GM18868 (cell line): ENCODE measurements at regions not wholly inside any gene's neighbourhood (a gene's known extent, or its start where the extent isn't known, plus 50 kb on each side); places are given as distances from the start of the nearest gene placed in this dataset.
A peak's percentile ranks its signal among the peaks of the same experiment; 100 is the strongest.
"Not testable (repeated sequence)": the region's sequence is repeated elsewhere in the genome, so short reads cannot be mapped to it uniquely, and the experiment has no call there.

Experiments used
- ATAC-seq: cut with Tn5 transposase; IDR thresholded peaks from one replicate; pipeline ENCODE4 v1.9.1; 2021; ENCODE audit warnings: mild to moderate bottlenecking, moderate library complexity; ENCODE audit not compliant: unreplicated experiment

DNA sequence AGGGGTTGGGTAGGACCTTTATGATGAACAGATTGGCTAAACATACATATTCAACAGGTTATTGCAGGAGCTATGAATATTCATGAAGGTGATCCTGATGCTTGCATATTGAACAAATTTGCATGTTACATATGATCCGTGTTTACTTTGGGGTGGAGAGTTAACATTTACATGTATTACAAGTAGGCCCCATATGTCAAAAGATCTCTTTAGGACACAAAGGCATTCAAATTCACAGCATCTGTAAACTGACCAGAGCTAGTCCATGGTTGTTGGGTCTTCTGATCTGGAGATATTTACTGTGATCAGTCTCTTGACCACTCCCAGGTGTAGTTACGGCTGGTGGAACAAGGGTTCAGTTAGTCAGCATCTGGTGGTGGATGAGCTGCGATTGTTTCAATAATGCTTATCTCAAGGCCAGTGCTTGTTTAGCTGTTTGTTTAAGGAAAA is 80.4 kb downstream of the PMAIP1 start:
- ATAC-seq = no peak

GRCh38 chr18:59971871-59972428 is 72.2 kb downstream of the PMAIP1 start:
- no peak for ATAC-seq

- peak; percentile 78 for ATAC-seq
Observed at GRCh38 chr18:59971144-59971543, 71.3 kb downstream of the PMAIP1 start.

GRCh38 chr18:59969477-59970028 is 69.8 kb downstream of the PMAIP1 start:
- ATAC-seq = not testable (repeated sequence)

- no peak for ATAC-seq
Observed at GRCh38 chr18:59968583-59968982, 68.8 kb downstream of the PMAIP1 start.

- ATAC-seq = no peak
Observed at GRCh38 chr18:59967878-59968277, 68.1 kb downstream of the PMAIP1 start.

DNA sequence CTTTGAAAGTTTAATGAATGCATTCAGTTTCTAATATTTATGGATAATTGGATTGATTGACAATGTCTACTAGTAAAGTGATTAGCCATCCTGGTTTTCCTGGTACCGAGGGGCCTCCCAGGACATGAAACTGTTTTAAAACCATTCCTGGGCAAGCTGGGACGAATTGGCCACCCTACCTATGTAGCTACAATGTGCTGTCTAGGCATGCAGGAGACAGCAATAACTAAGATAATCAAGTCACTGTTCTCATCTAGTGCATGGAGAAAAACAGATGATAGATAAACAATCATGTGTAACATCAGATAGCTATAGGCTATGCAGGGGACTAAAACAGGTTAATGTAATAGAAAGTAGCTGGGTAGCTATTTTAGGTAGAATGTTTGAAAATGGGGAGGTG is 67.1 kb downstream of the PMAIP1 start:
- no peak for ATAC-seq

- no peak for ATAC-seq
Observed at GRCh38 chr18:59963229-59963628, 63.4 kb downstream of the PMAIP1 start.

- ATAC-seq = peak; percentile 84
Observed at GRCh38 chr18:59961070-59961469, 61.3 kb downstream of the PMAIP1 start.

- ATAC-seq = no peak
Observed at GRCh38 chr18:59960272-59960671, 60.5 kb downstream of the PMAIP1 start.

GRCh38 chr18:59959606-59960005 is 59.8 kb downstream of the PMAIP1 start:
- no peak for ATAC-seq

DNA sequence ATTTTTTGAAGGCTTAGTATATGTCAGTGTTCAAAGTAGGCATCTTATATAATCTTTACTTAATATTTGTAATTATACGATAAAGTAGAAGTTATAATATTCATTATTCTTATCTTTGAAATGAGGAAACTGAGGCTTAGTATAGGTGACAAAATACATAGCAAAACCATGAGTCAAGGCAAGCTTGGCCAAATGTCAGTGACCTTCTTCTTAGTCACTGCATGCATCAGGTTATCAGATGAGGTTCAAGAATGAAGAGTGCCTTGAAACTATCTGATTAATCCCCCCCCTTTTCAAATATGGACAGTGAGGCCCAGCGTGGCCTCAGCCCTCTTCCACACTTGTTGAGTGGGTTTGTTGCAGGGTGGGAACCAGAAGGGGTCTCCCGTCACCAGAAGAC is 59.3 kb downstream of the PMAIP1 start:
- ATAC-seq = no peak

DNA sequence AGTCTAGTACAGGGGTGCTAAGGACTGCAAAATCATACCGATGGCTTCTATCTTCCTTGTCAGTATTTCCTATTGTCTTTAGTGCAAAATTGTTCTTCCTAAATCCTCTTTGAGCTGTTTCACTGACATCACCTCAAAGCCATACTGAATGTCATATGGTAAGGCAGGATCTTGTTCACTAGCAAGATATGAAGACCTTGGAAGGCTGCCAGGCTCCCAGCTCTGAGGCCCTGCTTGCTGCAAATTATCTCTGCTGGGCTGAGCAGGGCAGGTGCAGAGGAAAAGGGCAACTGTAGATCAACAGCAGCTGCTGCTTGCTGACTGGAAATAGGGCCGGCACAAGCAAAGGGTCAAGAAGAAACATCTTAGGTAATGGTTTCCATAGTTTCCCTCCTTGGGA is 58.2 kb downstream of the PMAIP1 start:
- peak; percentile 30 for ATAC-seq

GRCh38 chr18:59954755-59955156 is 55.0 kb downstream of the PMAIP1 start:
- no peak for ATAC-seq

GRCh38 chr18:59954241-59954640 is 54.4 kb downstream of the PMAIP1 start:
- ATAC-seq = no peak
